Body of pancreas (tissue), 4 donors: ENCODE measurements at regions not wholly inside any gene's neighbourhood (a gene's known extent, or its start where the extent isn't known, plus 50 kb on each side); places are given as distances from the start of the nearest gene placed in this dataset.
"Not testable (repeated sequence)": the region's sequence is repeated elsewhere in the genome, so short reads cannot be mapped to it uniquely, and the experiment has no call there.

Source experiments
- ATAC-seq: fragments of 150-250 bp; one replicate; pipeline ENCODE4 v1.9.1; 2016
- DNase-seq, 4 donors: peaks; one replicate each; pipeline ENCODE4 v3.0.0-alpha.2; 2019
- H3K27ac ChIP-seq, 4 donors: fragments of 200-600 bp; sonication (generic); 1 replicate in 3 of 4; 2 replicates in 1 of 4; pipeline versions ENCODE4 v1.5.1 to v1.6.1; 2016 to 2019; ENCODE audit warnings: mild to moderate bottlenecking in 1 of 4, mixed read lengths in 1 of 4, moderate library complexity in 1 of 4
- H3K27me3 ChIP-seq, 2 donors: fragments of 200-600 bp; sonication (generic); one replicate each; pipeline ENCODE4 v1.6.0; 2016; ENCODE audit warnings: mild to moderate bottlenecking in 1 of 2
- H3K36me3 ChIP-seq, 2 donors: fragments of 200-600 bp; sonication (generic); replicated peaks in 1 of 2; 2 replicates each; pipeline ENCODE4 v1.5.1; 2016; ENCODE audit warnings: low read depth in 2 of 2; ENCODE audit not compliant: insufficient read depth in 1 of 2
- H3K4me1 ChIP-seq: fragments of 200-600 bp; sonication (generic); one replicate; pipeline ENCODE4 v1.6.0; 2016
- H3K4me3 ChIP-seq, 2 donors: fragments of 200-600 bp; sonication (generic); 1 replicate in 1 of 2; 2 replicates in 1 of 2; pipeline ENCODE4 v1.5.1; 2016 to 2019
- H3K9me3 ChIP-seq, 3 donors: fragments of 200-600 bp; sonication (generic); 1 replicate in 2 of 3; 2 replicates in 1 of 3; pipeline ENCODE4 v1.5.1; 2016
- POLR2A ChIP-seq, 3 donors: fragments of 450-650 bp; IDR thresholded peaks; one replicate each; pipeline ENCODE4 v1.6.1; 2016; ENCODE audit warnings: antibody characterized with exemption in 3 of 3, mild to moderate bottlenecking in 2 of 3
- WGBS, 2 donors: methylation state at CpG; one replicate each; pipeline ENCODE4 v1.1.5; 2017; 5-methylcytosine and 5-hydroxymethylcytosine counted together
- intact Hi-C: fragments of 100-400 bp; cut with DNase I; formaldehyde crosslinking; loops from one replicate; pipeline ENCODE4 v1.15.1; 2023
- TF ChIP-seq, protein P1 (sequence below), 7 experiments: fragments of 450-650 bp in 4 of 7; fragments of 200-600 bp in 3 of 7; sonication (generic) in 3 of 7; IDR thresholded peaks; one replicate each; pipeline ENCODE4 v1.5.1; 2016 to 2019; ENCODE audit warnings: antibody characterized with exemption in 7 of 7

- Histone ChIP-seq H3K27me3 (no peaks in the 10 kb centered on the region), H3K9me3 (no peaks in the 10 kb centered on the region), H3K4me1 (peaks cover 12% of the 10 kb centered on the region), H3K4me3 (no peak overlapping the region), H3K36me3 (no peaks in the 10 kb centered on the region), H3K27ac (no peak overlapping the region)
- intact Hi-C loops = no loop called here
- no peak for TF ChIP-seq POLR2A (IDR thresholded peaks at IDR 0.05)
- TF ChIP-seq, protein P1, sequence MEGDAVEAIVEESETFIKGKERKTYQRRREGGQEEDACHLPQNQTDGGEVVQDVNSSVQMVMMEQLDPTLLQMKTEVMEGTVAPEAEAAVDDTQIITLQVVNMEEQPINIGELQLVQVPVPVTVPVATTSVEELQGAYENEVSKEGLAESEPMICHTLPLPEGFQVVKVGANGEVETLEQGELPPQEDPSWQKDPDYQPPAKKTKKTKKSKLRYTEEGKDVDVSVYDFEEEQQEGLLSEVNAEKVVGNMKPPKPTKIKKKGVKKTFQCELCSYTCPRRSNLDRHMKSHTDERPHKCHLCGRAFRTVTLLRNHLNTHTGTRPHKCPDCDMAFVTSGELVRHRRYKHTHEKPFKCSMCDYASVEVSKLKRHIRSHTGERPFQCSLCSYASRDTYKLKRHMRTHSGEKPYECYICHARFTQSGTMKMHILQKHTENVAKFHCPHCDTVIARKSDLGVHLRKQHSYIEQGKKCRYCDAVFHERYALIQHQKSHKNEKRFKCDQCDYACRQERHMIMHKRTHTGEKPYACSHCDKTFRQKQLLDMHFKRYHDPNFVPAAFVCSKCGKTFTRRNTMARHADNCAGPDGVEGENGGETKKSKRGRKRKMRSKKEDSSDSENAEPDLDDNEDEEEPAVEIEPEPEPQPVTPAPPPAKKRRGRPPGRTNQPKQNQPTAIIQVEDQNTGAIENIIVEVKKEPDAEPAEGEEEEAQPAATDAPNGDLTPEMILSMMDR (IDR thresholded peaks at IDR 0.05) = no peak
- DNase-seq = no peak
- whole genome bisulfite sequencing, 2 donors = 94 to 100% methylated on average over 1 of the region's 1 CpG
- ATAC-seq = no peak
Measured at GRCh38 chr11:35046681-35047080, 92.3 kb upstream of the CD44 start.

DNA sequence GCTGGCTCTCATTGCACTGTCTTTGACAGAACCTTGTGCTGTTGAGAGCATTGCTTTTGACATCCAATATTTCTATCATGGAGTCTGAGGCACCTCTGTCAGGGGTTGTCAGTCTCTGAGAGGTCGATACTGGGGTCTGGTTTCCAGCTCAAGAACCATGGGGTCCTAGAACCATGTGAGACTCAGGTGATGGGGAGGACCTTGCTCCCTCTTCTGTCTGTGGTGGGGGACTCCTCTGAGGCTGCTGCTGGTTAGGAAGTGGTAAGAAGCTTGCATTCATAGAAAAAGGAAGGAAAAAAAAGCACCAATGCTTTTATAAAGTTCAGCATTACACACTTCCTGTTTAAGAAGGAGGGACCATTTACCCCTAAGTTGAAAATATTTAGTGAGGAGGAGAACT is 91.8 kb upstream of the CD44 start:
- no peak for DNase-seq
- Histone ChIP-seq H3K4me3 (no peak overlapping the region), H3K27ac (no peak overlapping the region), H3K36me3 (no peaks in the 10 kb centered on the region), H3K4me1 (peaks cover 12% of the 10 kb centered on the region), H3K27me3 (no peaks in the 10 kb centered on the region), H3K9me3 (no peaks in the 10 kb centered on the region)
- no peak for ATAC-seq
- TF ChIP-seq POLR2A (IDR thresholded peaks at IDR 0.05) = no peak
- TF ChIP-seq, protein P1 (IDR thresholded peaks at IDR 0.05) = no peak
- 69 to 94% methylated on average over 1 of the region's 1 CpG for WGBS, 2 donors
- intact Hi-C loops = no loop called here

- TF ChIP-seq, protein P1 (IDR thresholded peaks at IDR 0.05) = no peak
- TF ChIP-seq POLR2A (IDR thresholded peaks at IDR 0.05) = no peak
Measured at GRCh38 chr11:35047769-35048168, 91.2 kb upstream of the CD44 start.

DNA sequence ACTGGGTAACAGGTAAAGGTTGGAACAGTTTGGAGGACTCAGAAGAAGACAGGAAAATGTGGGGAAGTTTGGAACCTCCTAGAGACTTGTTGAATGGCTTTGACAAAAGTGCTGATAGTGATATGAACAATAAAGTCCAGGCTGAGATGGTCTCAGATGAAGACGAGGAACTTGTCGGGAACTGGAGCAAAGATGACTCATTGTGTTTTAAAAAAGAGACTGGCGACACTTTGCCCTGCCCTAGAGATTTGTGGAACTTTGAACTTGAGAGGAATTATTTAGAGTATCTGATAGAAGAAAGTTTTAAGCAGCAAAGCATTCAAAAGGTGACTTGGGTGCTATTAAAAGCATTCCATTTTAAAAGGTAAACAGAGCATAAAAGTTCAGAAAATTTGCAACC is 90.6 kb upstream of the CD44 start:
- WGBS, 2 donors = 69 to 77% methylated on average over 3 of the region's 3 CpGs
- H3K4me3 ChIP-seq, H3K36me3 ChIP-seq, H3K27me3 ChIP-seq, intact Hi-C loops, ATAC-seq, H3K9me3 ChIP-seq, DNase-seq: not testable (repeated sequence)
- Histone ChIP-seq H3K27ac (peak overlapping the region in 1 of 4 donors; percentile 38), H3K4me1 (peaks cover 12% of the 10 kb centered on the region)

More at GRCh38 chr11:35047769-35048168, 91.2 kb upstream of the CD44 start:
- Histone ChIP-seq H3K36me3 (no peaks in the 10 kb centered on the region), H3K27ac (peak overlapping the region in 1 of 4 donors; percentile 38), H3K27me3 (no peaks in the 10 kb centered on the region), H3K4me1 (peaks cover 12% of the 10 kb centered on the region), H3K9me3 (no peaks in the 10 kb centered on the region), H3K4me3 (no peak overlapping the region)
- WGBS, 2 donors = 85 to 90% methylated on average over 2 of the region's 2 CpGs
- no peak for ATAC-seq
- intact Hi-C loops = no loop called here
- DNase-seq = no peak

DNA sequence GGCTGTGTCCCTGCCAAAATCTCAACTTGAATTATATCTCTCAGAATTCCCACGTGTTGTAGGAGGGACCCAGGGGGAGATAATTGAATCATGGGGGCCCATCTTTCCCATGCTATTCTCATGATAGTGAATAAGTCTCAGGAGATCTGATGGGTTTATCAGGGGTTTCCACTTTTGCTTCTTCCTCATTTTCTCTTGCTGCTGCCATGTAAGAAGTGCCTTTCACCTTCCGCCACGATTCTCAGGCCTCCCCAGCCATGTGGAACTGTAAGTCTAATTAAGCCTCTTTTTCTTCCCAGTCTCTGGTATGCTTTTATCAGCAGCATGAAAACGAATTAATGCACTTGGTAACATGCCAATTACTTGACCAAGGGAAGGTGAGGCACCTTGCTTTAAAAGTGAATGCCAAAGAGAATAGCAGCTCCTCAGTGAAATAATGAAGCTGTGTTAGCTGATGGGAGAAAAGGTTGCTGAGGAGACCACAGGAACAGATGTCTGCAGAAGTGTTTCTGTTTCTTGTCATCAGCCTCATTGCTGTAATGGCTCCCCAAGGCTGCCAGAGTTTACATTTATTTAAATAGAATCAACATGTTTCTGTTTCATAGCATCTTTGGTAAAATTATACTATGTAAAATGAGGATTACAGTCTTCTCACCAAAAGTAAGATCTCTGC is 89.0 kb upstream of the CD44 start:
- ATAC-seq = no peak
- no peaks in the 10 kb centered on the region for H3K27me3 ChIP-seq
- no peaks in the 10 kb centered on the region for H3K36me3 ChIP-seq
- DNase-seq = no peak
- no peaks in the 10 kb centered on the region for H3K9me3 ChIP-seq
- peaks cover 11% of the 10 kb centered on the region for H3K4me1 ChIP-seq
- intact Hi-C loops = no loop called here
- H3K27ac ChIP-seq = no peak overlapping the region
- TF ChIP-seq POLR2A (IDR thresholded peaks at IDR 0.05) = no peak
- 68 to 72% methylated on average over 4 of the region's 4 CpGs for WGBS, 2 donors
- H3K4me3 ChIP-seq = no peak overlapping the region

GRCh38 chr11:35050541-35050995 is 88.4 kb upstream of the CD44 start:
- Histone ChIP-seq H3K4me1 (peaks cover 5% of the 10 kb centered on the region), H3K27ac (no peak overlapping the region), H3K36me3 (no peaks in the 10 kb centered on the region), H3K4me3 (no peak overlapping the region), H3K9me3 (no peaks in the 10 kb centered on the region), H3K27me3 (no peaks in the 10 kb centered on the region)
- no peak for DNase-seq
- ATAC-seq = no peak
- 66 to 79% methylated on average over 6 of the region's 6 CpGs for WGBS, 2 donors
- TF ChIP-seq POLR2A (IDR thresholded peaks at IDR 0.05) = no peak
- TF ChIP-seq, protein P1 (IDR thresholded peaks at IDR 0.05) = no peak
- intact Hi-C loops = no loop called here
